Psoas muscle (tissue), 7 donors: ENCODE measurements at regions not wholly inside any gene's neighbourhood (a gene's known extent, or its start where the extent isn't known, plus 50 kb on each side); places are given as distances from the start of the nearest gene placed in this dataset.
A peak's percentile ranks its signal among the peaks of the same experiment; 100 is the strongest.
"Not testable (repeated sequence)": the region's sequence is repeated elsewhere in the genome, so short reads cannot be mapped to it uniquely, and the experiment has no call there.

Experiments
- ATAC-seq, 4 donors: fragments of 200-7000 bp; cut with Tn5 transposase; one replicate each; pipeline ENCODE4 v1.9.1; 2020; ENCODE audit warnings: moderate library complexity in 3 of 4, mild to moderate bottlenecking in 2 of 4
- DNase-seq, 2 donors: peaks; one replicate each; pipeline ENCODE4 v3.0.0-alpha.2; 2020
- H3K27ac ChIP-seq: fragments of 200-600 bp; one replicate; pipeline ENCODE4 v1.8.0; 2022
- H3K27me3 ChIP-seq, 3 donors: fragments of 200-600 bp in 1 of 3; one replicate each; pipeline versions ENCODE4 v1.6.1 to v1.8.0; 2013 to 2022; ENCODE audit warnings: low read length in 2 of 3, mild to moderate bottlenecking in 2 of 3, moderate library complexity in 1 of 3; ENCODE audit not compliant: insufficient read depth in 3 of 3
- H3K36me3 ChIP-seq, 2 donors: fragments of 200-600 bp in 1 of 2; one replicate each; pipeline versions ENCODE4 v1.6.1 to v1.8.0; 2013 to 2022; ENCODE audit warnings: low read depth in 1 of 2, mild to moderate bottlenecking in 1 of 2, moderate library complexity in 1 of 2; ENCODE audit not compliant: insufficient read depth in 1 of 2
- H3K4me1 ChIP-seq: fragments of 200-600 bp; one replicate; pipeline ENCODE4 v1.8.0; 2022
- H3K4me3 ChIP-seq: fragments of 200-600 bp; one replicate; pipeline ENCODE4 v1.8.0; 2022; ENCODE audit warnings: mild to moderate bottlenecking
- H3K9me3 ChIP-seq: fragments of 200-600 bp; one replicate; pipeline ENCODE4 v1.8.0; 2022
- WGBS, 3 donors: extraction: QIAGEN DNeasy Blood & Tissue Kit; methylation state at CpG; one replicate each; pipeline versions ENCODE4 v1.1.6 to v1.1.7; 2013; 5-methylcytosine and 5-hydroxymethylcytosine counted together
- intact Hi-C, 2 donors: fragments of 100-400 bp; cut with DNase I; formaldehyde crosslinking; loops; one replicate each; pipeline versions ENCODE4 v1.11.0 to v1.14.2; 2022
- TF ChIP-seq, protein P1 (sequence below): fragments of 200-600 bp; IDR thresholded peaks from one replicate; pipeline ENCODE4 v1.8.0; 2022; ENCODE audit warnings: antibody characterized with exemption
- donor health status: healthy with polysubstance abuse.
- donor health status: DM: no; HTN: no; CAD: no; lungs with moderate emphysema.
- donor health status: Bipolar disorder and iron deficiency.
- donor health status: healthy.
- donor health status: DM: yes; HTN: yes; CAD: no.
- donor health status: DM: no; HTN: no; CAD: no.
- donor health status: DM: yes; HTN: yes; CAD: no.

DNA sequence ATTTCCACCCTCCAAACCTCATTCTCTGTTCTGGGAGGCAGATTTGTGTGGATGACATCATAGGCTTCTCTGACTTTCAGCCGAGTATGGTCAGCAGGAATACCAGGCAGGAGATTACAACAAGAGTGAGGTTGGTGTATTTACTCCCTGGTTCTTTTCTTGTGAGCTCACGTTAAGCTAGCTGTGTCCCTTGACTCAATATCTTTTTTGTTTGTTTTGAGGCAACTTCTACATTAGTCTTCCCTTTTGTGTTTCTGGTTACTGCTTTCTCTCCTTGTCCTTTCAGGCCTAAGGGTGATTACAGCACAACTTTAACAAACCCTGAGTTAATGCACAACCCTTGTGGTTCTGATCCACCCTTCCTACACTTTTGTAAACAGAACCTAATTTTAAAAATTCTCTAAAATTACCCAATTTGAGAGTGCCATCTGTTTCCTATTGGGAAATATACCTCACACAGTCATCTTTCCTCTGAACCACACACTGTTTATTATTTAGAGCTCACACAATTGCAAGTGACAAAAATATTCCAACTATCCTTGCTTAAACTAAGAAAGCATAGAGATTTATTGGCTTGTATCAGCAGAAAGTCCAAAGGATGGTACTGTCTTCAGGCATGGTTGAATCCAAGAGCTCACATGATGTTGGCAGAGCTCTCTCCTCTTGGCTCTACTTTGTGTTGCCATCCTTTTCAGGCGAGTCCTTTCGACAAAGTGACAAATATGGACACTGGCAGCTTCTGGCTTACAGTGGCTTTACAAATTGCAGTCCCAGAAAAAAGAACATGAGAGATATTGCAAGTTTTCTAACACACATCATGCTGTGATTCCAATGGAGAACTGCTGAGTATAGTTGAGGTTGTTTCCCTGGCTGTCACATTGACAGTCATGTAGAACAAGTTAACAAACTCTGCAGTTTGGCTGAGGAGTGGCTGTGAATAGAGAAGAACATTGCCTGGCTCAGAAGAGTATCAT is 150.5 kb upstream of the DDIT4L start:
- DNase-seq, result no peak
- peak overlapping the region; percentile 19 for H3K27ac ChIP-seq
- TF ChIP-seq, protein P1, sequence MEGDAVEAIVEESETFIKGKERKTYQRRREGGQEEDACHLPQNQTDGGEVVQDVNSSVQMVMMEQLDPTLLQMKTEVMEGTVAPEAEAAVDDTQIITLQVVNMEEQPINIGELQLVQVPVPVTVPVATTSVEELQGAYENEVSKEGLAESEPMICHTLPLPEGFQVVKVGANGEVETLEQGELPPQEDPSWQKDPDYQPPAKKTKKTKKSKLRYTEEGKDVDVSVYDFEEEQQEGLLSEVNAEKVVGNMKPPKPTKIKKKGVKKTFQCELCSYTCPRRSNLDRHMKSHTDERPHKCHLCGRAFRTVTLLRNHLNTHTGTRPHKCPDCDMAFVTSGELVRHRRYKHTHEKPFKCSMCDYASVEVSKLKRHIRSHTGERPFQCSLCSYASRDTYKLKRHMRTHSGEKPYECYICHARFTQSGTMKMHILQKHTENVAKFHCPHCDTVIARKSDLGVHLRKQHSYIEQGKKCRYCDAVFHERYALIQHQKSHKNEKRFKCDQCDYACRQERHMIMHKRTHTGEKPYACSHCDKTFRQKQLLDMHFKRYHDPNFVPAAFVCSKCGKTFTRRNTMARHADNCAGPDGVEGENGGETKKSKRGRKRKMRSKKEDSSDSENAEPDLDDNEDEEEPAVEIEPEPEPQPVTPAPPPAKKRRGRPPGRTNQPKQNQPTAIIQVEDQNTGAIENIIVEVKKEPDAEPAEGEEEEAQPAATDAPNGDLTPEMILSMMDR, result no peak

DNA sequence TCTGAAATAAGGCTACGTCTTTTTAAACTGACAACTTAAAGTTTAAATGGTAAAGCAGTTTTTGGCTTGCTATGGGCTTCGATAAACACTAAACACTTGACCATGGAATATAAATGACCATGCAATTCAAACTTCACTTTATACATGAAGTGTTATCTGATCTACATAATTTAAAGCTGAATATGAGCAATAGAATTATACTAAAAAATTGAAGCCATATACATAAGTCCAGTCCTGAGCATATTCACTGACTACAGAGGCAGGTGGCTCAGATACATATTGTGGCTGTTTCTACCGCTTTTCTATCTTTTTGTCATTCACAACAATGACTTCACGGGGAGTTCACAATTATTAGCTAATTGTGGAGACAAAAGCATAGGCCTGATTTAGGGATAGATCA is 149.6 kb upstream of the DDIT4L start:
- Histone ChIP-seq H3K9me3 (no peaks in the 10 kb centered on the region), H3K4me3 (no peak overlapping the region), H3K27me3 (no peaks in the 10 kb centered on the region), H3K4me1 (peaks cover 10% of the 10 kb centered on the region), H3K36me3 (no peaks in the 10 kb centered on the region), H3K27ac (no peak overlapping the region)
- DNase-seq (no peak), ATAC-seq (no peak)
- TF ChIP-seq, protein P1, result no peak
- intact Hi-C loops, result no loop called here
- WGBS, 3 donors, result 91 to 92% (median 92%) methylated on average over 4 of the region's 4 CpGs

More for the DNA sequence above, 150.5 kb upstream of the DDIT4L start:
- Histone ChIP-seq H3K27me3 (no peaks in the 10 kb centered on the region), H3K4me3 (no peak overlapping the region), H3K36me3 (no peaks in the 10 kb centered on the region), H3K9me3 (no peaks in the 10 kb centered on the region), H3K4me1 (peaks cover 10% of the 10 kb centered on the region)
- intact Hi-C loops, result no loop called here
- WGBS, 3 donors, result 29 to 47% (median 31%) methylated on average over 4 of the region's 4 CpGs
- peak; percentile 30 to 54 (median 48) for ATAC-seq

DNA sequence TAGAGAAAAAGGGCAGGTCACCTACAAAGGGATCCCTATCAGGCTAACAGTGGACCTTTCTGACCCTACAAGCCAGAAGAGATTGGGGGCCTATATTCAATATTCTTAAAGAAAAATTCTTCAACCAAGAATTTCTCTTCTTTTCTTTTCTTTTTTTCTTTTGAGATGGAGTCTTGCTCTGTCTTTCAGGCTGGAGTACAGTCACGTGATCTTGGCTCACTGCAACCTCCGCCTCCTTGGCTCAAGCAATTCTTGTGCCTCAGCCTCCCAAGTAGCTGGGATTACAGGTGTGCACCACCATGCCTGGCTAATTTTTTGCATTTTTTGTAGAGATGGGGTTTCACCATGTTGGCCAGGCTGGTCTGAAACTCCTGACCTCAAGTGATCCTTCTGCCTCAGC is 143.2 kb upstream of the DDIT4L start:
- ATAC-seq, DNase-seq: not testable (repeated sequence)

DNA sequence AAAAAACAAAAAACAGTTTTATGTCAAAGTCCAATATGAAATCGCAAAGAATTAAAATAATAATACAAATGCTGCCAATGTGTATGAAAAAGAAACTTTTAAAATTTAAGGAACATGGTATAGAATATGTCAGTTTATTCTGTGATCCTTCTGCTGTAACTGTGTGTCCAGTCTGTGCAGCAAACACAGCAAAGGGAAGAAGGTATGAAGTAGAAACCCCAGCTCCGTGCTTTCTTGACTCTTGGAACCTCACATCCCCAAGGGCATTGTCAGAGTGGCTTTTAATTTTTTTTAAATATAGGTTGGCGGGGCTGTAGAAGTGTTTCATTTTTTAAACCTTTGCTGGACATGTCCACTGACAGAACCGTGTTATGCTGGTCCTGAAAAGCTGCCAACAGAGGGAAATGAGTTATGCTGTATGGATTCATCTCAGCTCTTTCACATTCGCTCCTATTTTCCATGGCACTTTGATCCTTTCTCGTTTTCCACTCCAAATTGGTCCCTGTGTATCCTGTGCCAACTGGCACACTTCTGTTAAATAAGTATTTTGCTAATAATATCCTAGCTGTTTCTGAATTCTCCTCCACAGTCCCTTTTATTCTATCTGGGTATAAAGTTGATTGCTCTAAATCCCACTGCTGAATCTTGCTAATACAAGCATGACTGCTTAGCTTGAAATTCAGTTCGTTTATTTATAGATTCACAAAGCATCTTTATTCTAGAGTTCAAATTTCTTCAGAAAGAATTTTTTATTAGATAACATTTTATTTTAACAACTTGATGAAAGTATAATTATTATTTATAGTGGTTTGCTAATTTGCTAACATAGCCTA is 127.0 kb upstream of the DDIT4L start:
- intact Hi-C loops, result loop anchor here in 1 of 2 donors (10.0 kb wide), 1 partner anchor 132 kb away; no protein-coding TSS in a partner anchor
- DNase-seq (no peak), ATAC-seq (peak in 3 of 4 donors; percentile 23 to 56 (median 41))
- TF ChIP-seq, protein P1, result no peak
- no peaks in the 10 kb centered on the region for H3K36me3 ChIP-seq
- H3K4me3 ChIP-seq, result peak overlapping the region; percentile 46
- H3K27ac ChIP-seq, result peak overlapping the region; percentile 73
- no peaks in the 10 kb centered on the region for H3K9me3 ChIP-seq
- WGBS, 3 donors, result 13 to 18% (median 14%) methylated on average over 7 of the region's 7 CpGs
- H3K27me3 ChIP-seq, result no peaks in the 10 kb centered on the region
- peaks cover 40% of the 10 kb centered on the region for H3K4me1 ChIP-seq

More for the DNA sequence above, 143.2 kb upstream of the DDIT4L start:
- H3K9me3 ChIP-seq, H3K4me3 ChIP-seq, H3K4me1 ChIP-seq, H3K36me3 ChIP-seq, H3K27ac ChIP-seq, H3K27me3 ChIP-seq, intact Hi-C loops: not testable (repeated sequence)
- 92 to 94% (median 93%) methylated on average over 2 of the region's 2 CpGs for WGBS, 3 donors

DNA sequence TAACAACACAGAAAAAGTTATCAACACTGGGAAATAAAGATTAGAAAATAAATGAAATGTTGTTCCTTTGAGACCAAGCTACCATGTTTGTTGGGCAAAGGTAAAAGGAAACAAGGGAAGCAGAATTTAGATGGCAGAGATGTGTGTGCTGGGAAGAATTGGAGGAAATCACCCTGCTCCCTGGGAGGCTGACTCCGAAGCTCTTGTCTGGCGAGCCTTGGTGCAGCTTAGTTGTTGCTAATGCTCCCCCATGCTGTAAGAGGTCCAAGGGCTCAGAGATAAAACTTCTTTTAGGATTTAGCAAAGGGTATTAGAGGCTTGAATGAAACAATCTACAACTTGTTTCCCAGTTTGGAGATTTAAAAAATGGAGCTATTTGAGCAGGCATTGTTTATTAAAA is 123.8 kb upstream of the DDIT4L start:
- Histone ChIP-seq H3K4me1 (peaks cover 48% of the 10 kb centered on the region), H3K9me3 (no peaks in the 10 kb centered on the region), H3K27ac (no peak overlapping the region), H3K36me3 (no peaks in the 10 kb centered on the region), H3K27me3 (no peaks in the 10 kb centered on the region), H3K4me3 (no peak overlapping the region)
- WGBS, 3 donors, result 38 to 67% (median 55%) methylated on average over 2 of the region's 2 CpGs
- no peak for ATAC-seq
- no peak for DNase-seq
- TF ChIP-seq, protein P1, result no peak
- intact Hi-C loops, result loop anchor here in 1 of 2 donors (10.0 kb wide), 1 partner anchor 129 kb away; no protein-coding TSS in a partner anchor
